K562 (cell line): ENCODE measurements at regions not wholly inside any gene's neighbourhood (a gene's known extent, or its start where the extent isn't known, plus 50 kb on each side); places are given as distances from the start of the nearest gene placed in this dataset.

ENCODE experiments used
- FIP1L1 ChIP-seq: fragments of 200-400 bp; formaldehyde crosslinking; IDR thresholded peaks from 2 replicates; pipeline ENCODE4 v1.6.1; 2018; ENCODE audit warnings: mild to moderate bottlenecking, low read depth, low read length; ENCODE audit not compliant: poor library complexity, severe bottlenecking
- HMGN3 ChIP-seq: IDR thresholded peaks from 2 replicates; pipeline ENCODE4 v1.6.1; 2011; ENCODE audit warnings: borderline replicate concordance, low read depth, mild to moderate bottlenecking, mixed read lengths, low read length; ENCODE audit not compliant: insufficient read length; ENCODE audit errors: extremely low read depth
- HOMEZ ChIP-seq: fragments of 250-450 bp; sonication (Bioruptor Pico); IDR thresholded peaks from 2 replicates; pipeline ENCODE4 v1.4.0; 2020; ENCODE audit warnings: mild to moderate bottlenecking, moderate library complexity
- MEF2A ChIP-seq: IDR thresholded peaks from 2 replicates; pipeline ENCODE4 v1.6.1; 2011; ENCODE audit warnings: low read depth, mild to moderate bottlenecking, low read length, moderate library complexity; ENCODE audit not compliant: control insufficient read depth
- SNAPC5 ChIP-seq: fragments of 250-450 bp; sonication (Bioruptor Pico); IDR thresholded peaks from 2 replicates; pipeline ENCODE4 v1.8.0; 2021; ENCODE audit warnings: moderate library complexity, mild to moderate bottlenecking, inconsistent platforms
- TCF3 ChIP-seq: sonication (generic); formaldehyde crosslinking; IDR thresholded peaks from 2 replicates; pipeline ENCODE4 v1.4.0; 2020; ENCODE audit warnings: mild to moderate bottlenecking, missing genetic modification reagents
- YBX1 ChIP-seq: fragments of 450-650 bp; IDR thresholded peaks from 2 replicates; pipeline ENCODE4 v1.7.1; 2016; ENCODE audit warnings: mild to moderate bottlenecking
- ZBTB17 ChIP-seq: fragments of 450-650 bp; formaldehyde crosslinking; IDR thresholded peaks from 2 replicates; pipeline ENCODE4 v1.4.0; 2020; ENCODE audit warnings: mild to moderate bottlenecking
- ZFP30 ChIP-seq: fragments of 250-450 bp; sonication (Bioruptor Pico); IDR thresholded peaks from 2 replicates; pipeline ENCODE4 v1.8.0; 2022; ENCODE audit warnings: moderate library complexity, mild to moderate bottlenecking, inconsistent platforms, borderline replicate concordance
- ZKSCAN1 ChIP-seq: fragments of 150-350 bp; IDR thresholded peaks from 2 replicates; pipeline ENCODE4 v1.6.1; 2016; ENCODE audit warnings: low read depth, low read length
- ZNF324 ChIP-seq: fragments of 250-450 bp; sonication (Bioruptor Pico); IDR thresholded peaks from 2 replicates; pipeline ENCODE4 v1.4.0; 2020; ENCODE audit warnings: mild to moderate bottlenecking
- ZNF583 ChIP-seq: fragments of 250-450 bp; sonication (Bioruptor Pico); IDR thresholded peaks from 2 replicates; pipeline ENCODE4 v1.4.0; 2020

GRCh38 chr6:133083248-133083967 is 157.7 kb upstream of the EYA4 start (continued):
- TF ChIP-seq HOMEZ (CRISPR knock-in tag) = no peak
- no peak for TF ChIP-seq ZNF324 (CRISPR knock-in tag)
- TF ChIP-seq ZBTB17 (CRISPR knock-in tag) = no peak
- TF ChIP-seq HMGN3 = no peak
- no peak for TF ChIP-seq SNAPC5 (CRISPR knock-in tag)
- TF ChIP-seq ZNF583 = no peak
- no peak for TF ChIP-seq TCF3
- no peak for TF ChIP-seq YBX1
- no peak for TF ChIP-seq ZKSCAN1
- no peak for TF ChIP-seq MEF2A
- no peak for TF ChIP-seq FIP1L1
- TF ChIP-seq ZFP30 = no peak
